ENCODE measurements at regions not wholly inside any gene's neighbourhood (a gene's known extent, or its start where the extent isn't known, plus 50 kb on each side); places are given as distances from the start of the nearest gene placed in this dataset.

DNA sequence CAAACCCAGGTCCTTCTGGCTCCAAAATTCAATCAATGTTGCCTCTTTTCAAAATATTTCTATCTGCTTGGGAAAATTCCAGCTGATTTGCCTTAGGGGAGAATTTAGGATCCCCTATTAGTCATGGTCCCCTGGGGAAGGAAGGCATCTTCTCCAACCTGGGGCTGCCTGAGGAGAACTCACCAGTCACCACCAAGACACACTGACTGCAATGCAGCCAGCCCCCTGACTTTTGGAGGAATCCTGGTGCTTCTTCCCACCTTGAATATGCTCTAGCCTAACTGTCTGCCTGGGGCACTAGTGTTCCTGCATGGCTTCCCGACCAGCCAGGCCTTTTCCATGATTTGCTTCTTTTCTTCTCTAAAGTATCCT lies 71.8 kb upstream of the BCL2L14 start:
- Histone ChIP-seq H3K4me3 (ENCODE audit: low read depth, low read length) (no peak overlapping the region), H3K27me3 (no peaks in the 10 kb centered on the region), H3K4me1 (no peaks in the 10 kb centered on the region), H3K36me3 (no peaks in the 10 kb centered on the region), H3K9me3 (no peaks in the 10 kb centered on the region)
- DNase-seq, result no peak
- TF ChIP-seq, protein P1, sequence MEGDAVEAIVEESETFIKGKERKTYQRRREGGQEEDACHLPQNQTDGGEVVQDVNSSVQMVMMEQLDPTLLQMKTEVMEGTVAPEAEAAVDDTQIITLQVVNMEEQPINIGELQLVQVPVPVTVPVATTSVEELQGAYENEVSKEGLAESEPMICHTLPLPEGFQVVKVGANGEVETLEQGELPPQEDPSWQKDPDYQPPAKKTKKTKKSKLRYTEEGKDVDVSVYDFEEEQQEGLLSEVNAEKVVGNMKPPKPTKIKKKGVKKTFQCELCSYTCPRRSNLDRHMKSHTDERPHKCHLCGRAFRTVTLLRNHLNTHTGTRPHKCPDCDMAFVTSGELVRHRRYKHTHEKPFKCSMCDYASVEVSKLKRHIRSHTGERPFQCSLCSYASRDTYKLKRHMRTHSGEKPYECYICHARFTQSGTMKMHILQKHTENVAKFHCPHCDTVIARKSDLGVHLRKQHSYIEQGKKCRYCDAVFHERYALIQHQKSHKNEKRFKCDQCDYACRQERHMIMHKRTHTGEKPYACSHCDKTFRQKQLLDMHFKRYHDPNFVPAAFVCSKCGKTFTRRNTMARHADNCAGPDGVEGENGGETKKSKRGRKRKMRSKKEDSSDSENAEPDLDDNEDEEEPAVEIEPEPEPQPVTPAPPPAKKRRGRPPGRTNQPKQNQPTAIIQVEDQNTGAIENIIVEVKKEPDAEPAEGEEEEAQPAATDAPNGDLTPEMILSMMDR (IDR thresholded peaks at IDR 0.05; ENCODE audit: low read depth, low read length), result no peak

DNA sequence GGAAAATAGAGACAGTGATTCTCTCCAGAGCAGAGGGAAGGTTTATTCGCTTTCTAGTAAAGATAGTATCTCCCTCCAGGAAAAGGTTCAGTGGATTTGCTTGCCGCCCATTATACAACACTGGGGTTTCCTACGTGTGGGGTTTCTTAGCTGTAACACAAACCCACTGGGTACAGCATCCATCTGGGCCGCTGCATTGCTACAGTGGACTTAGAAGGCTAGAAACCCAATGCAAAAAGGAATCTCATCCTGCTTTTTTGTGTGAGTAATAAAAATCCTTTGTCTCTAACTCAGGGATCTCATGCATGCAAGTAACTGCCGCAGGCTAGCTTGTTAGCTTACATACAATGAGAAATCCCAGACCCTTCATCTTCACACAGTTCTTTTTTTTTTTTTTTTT lies 67.1 kb upstream of the BCL2L14 start:
- DNase-seq, result no peak
- Histone ChIP-seq H3K4me3 (ENCODE audit: low read depth, low read length) (no peak overlapping the region), H3K9me3 (no peaks in the 10 kb centered on the region), H3K36me3 (no peaks in the 10 kb centered on the region), H3K4me1 (no peaks in the 10 kb centered on the region), H3K27me3 (no peaks in the 10 kb centered on the region)
- TF ChIP-seq, protein P1 (IDR thresholded peaks at IDR 0.05; ENCODE audit: low read depth, low read length), result no peak

DNA sequence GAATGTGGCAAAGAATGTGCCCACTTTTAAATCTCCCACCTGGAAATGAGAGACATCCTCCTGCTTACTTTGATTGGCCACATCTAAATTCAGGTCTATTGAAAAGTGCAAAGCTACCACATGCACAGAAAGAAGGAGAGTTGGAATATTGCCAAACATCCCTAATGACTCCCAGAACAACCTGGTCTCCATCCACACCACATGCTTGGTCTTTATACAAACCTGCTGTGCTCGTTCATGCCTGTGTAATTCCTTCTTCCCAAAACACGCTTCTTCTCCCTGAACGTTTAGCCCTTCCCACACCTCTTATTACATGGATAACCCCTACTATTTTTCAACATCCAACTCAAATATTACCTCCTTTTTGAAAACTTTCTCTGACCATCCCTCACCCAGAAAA lies 66.2 kb upstream of the BCL2L14 start:
- H3K27me3 ChIP-seq, result no peaks in the 10 kb centered on the region
- no peak for DNase-seq
- TF ChIP-seq, protein P1 (IDR thresholded peaks at IDR 0.05; ENCODE audit: low read depth, low read length), result no peak
- no peaks in the 10 kb centered on the region for H3K9me3 ChIP-seq
- no peaks in the 10 kb centered on the region; the same call in 1 of the 2 replicates for H3K4me1 ChIP-seq
- no peaks in the 10 kb centered on the region for H3K36me3 ChIP-seq
- H3K4me3 ChIP-seq (ENCODE audit: low read depth, low read length), result no peak overlapping the region

DNA sequence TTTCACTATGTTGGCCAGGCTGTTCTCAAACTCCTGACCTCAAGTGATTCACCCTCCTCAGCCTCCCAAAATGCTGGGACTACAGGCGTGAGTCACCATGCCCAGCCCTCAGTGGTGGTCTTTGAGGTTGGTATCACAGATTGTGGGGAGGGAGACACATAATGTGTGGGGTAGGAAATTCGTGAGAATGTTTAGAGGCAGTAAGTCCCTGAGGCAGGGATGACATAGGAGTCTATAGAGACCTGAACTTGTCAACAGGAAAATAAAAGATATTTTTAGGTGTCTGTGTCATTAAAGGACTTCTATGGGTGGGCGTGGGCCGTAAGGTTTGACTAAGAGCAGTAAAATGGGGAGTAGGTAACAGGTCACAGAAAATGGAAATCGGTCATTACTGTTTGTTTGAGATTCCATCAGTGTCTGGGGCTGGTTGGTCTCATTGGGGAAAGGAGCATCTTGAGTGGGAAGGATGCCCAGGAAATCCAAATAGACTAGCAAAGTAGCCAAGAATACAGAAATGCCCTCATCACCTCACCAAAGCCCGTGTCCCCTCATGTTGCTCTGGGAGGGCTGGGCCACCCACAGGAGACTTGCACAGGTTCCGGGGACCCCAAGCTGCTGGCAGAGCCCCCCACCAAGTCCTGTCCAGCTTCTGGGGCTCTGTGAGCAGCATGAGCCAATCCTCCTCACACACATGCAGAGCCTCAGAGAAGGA lies 63.6 kb upstream of the BCL2L14 start:
- DNase-seq, result no peak
- Histone ChIP-seq H3K36me3 (no peaks in the 10 kb centered on the region), H3K27me3 (no peaks in the 10 kb centered on the region), H3K4me1 (peaks cover 11% of the 10 kb centered on the region; the same call in 1 of the 2 replicates), H3K9me3 (no peaks in the 10 kb centered on the region), H3K4me3 (ENCODE audit: low read depth, low read length) (no peak overlapping the region)
- TF ChIP-seq, protein P1 (IDR thresholded peaks at IDR 0.05; ENCODE audit: low read depth, low read length), result no peak

DNA sequence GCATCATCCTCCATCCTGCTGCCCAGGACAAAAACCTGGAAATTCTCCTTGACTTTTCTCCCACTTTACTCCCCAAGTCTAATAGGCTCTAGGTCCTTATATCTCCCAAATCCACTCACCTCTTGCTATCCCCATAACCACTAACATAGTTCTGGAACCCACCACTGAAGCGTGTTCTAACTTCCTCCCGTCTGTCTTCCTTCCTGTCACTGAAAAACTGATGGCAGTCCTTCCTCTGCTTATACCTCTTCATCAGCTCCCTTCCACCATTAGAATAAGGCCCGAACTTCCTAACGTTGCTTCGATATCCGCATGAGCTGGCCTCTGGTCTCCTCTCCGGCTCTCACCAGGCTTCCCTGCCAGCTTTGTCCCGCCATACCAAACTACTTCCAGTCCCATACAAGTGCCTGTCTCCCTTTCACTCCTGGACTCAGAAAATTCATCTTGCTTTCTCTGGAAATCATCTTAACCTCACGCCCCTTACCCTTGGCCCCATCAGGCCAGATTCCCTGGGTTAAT lies 63.0 kb upstream of the BCL2L14 start:
- Histone ChIP-seq H3K4me3 (ENCODE audit: low read depth, low read length) (no peak overlapping the region), H3K27me3 (no peaks in the 10 kb centered on the region), H3K36me3 (no peaks in the 10 kb centered on the region), H3K9me3 (no peaks in the 10 kb centered on the region), H3K4me1 (peaks cover 11% of the 10 kb centered on the region; the same call in 1 of the 2 replicates)
- TF ChIP-seq, protein P1 (IDR thresholded peaks at IDR 0.05; ENCODE audit: low read depth, low read length), result no peak
- DNase-seq, result no peak

DNA sequence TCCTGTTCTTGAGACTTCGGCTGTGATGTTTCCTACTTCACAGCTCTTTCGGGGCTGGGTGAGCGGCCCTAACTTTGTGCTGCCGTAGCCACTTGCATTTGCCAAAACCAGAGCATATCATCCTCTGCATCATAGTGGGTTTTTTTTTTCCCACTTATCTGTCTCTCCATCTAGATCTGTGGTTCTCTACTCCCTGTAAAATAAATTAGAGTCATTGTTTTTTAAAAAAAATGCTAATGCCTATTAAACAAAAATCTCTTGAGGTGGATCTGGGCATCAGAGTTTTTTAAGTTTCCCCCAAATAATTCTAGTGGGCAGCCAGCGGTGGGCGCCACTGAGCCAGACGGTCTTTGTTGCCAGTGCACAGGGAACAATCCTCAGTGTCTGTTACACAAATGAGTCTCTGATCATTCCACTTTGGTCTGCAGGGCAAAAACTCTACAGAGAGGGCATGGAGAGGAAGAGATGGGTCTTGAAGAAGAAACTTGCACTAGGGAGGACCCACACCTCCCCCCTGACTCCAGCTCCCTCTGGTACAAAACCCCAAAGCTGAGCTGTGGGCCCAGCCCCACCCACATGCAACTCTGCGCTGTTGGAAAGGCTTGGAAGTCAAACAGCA lies 62.4 kb upstream of the BCL2L14 start:
- H3K4me1 ChIP-seq, result peaks cover 11% of the 10 kb centered on the region; the same call in 1 of the 2 replicates
- no peaks in the 10 kb centered on the region for H3K36me3 ChIP-seq
- H3K9me3 ChIP-seq, result no peaks in the 10 kb centered on the region
- DNase-seq, result no peak
- no peak overlapping the region for H3K4me3 ChIP-seq (ENCODE audit: low read depth, low read length)
- H3K27me3 ChIP-seq, result no peaks in the 10 kb centered on the region
- TF ChIP-seq, protein P1 (IDR thresholded peaks at IDR 0.05; ENCODE audit: low read depth, low read length), result peak; percentile 53
